GM23248 (cell line): ENCODE measurements at regions not wholly inside any gene's neighbourhood (a gene's known extent, or its start where the extent isn't known, plus 50 kb on each side); places are given as distances from the start of the nearest gene placed in this dataset.

Experiments used
- EZH2 ChIP-seq: fragments of 200-600 bp; sonication (generic); IDR thresholded peaks from 2 replicates; pipeline ENCODE4 v1.6.1; 2018; ENCODE audit warnings: antibody characterized with exemption, mild to moderate bottlenecking; ENCODE audit not compliant: insufficient read depth, poor library complexity, severe bottlenecking
- EZH2phosphoT487 ChIP-seq: fragments of 200-600 bp; sonication (generic); IDR thresholded peaks from 2 replicates; pipeline ENCODE4 v1.6.1; 2018; ENCODE audit warnings: antibody characterized with exemption, moderate library complexity, mild to moderate bottlenecking, low read depth; ENCODE audit not compliant: insufficient read depth

DNA sequence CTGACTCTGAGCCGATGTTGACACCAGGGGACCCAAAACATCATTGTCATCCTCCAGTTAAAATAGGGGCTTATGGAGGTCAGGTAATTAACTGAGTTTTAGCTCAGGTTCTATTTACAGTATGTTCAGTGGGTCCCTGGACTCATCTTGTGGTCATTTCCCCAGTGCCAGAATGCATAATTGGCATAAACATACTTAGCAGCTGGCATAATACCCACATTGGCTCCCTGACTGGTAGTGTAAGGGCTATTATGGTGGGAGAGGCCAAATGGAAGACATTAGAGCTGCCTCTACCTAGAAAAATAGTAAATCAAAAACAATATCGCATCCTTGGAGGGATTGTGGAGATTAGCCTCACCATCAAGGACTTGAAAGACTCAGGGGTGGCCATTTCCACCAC is 350.9 kb downstream of the C12orf75 start:
- TF ChIP-seq EZH2: no peak
- no peak for TF ChIP-seq EZH2phosphoT487
